ENCODE measurements at regions not wholly inside any gene's neighbourhood (a gene's known extent, or its start where the extent isn't known, plus 50 kb on each side); places are given as distances from the start of the nearest gene placed in this dataset.

- TF ChIP-seq, protein P1, sequence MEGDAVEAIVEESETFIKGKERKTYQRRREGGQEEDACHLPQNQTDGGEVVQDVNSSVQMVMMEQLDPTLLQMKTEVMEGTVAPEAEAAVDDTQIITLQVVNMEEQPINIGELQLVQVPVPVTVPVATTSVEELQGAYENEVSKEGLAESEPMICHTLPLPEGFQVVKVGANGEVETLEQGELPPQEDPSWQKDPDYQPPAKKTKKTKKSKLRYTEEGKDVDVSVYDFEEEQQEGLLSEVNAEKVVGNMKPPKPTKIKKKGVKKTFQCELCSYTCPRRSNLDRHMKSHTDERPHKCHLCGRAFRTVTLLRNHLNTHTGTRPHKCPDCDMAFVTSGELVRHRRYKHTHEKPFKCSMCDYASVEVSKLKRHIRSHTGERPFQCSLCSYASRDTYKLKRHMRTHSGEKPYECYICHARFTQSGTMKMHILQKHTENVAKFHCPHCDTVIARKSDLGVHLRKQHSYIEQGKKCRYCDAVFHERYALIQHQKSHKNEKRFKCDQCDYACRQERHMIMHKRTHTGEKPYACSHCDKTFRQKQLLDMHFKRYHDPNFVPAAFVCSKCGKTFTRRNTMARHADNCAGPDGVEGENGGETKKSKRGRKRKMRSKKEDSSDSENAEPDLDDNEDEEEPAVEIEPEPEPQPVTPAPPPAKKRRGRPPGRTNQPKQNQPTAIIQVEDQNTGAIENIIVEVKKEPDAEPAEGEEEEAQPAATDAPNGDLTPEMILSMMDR (IDR thresholded peaks at IDR 0.05; ENCODE audit: insufficient read depth in 1 of 2, low read depth in 1 of 2, low read length in 1 of 2, severe bottlenecking in 1 of 2, unreplicated experiment in 1 of 2) = no peak
- CTCF ChIA-PET = interaction anchor here (0.6 kb wide), 1 partner anchor 45 kb away, joined by 4 read pairs; no protein-coding TSS in a partner anchor
- no peaks in the 10 kb centered on the region for H3K9me3 ChIP-seq
- Mint-ChIP-seq H3K27me3 (ENCODE audit: insufficient read depth, unreplicated experiment) (peaks cover 7% of the 10 kb centered on the region), H3K4me3 (ENCODE audit: unreplicated experiment) (no peak overlapping the region), H3K4me1 (ENCODE audit: low read depth, unreplicated experiment) (no peaks in the 10 kb centered on the region), H3K9me3 (ENCODE audit: unreplicated experiment) (no peaks in the 10 kb centered on the region), H3K36me3 (ENCODE audit: insufficient read depth, unreplicated experiment) (no peaks in the 10 kb centered on the region), H3K27ac (ENCODE audit: unreplicated experiment) (no peak overlapping the region)
- intact Hi-C loops (cut with micrococcal nuclease; ENCODE audit: unreplicated experiment) = loop anchor here (2.0 to 10.0 kb wide), 2 partner anchors 143 to 345 kb away; no protein-coding TSS in a partner anchor
- no TSS peak for BruUV-seq (replicated peaks)
- no peaks in the 10 kb centered on the region for H3K27me3 ChIP-seq (replicated peaks; ENCODE audit: control insufficient read depth, insufficient read depth, low read length)
- DNase-seq = no peak
- no peak overlapping the region for H3K4me3 ChIP-seq (ENCODE audit: low read depth, low read length)
- no peaks in the 10 kb centered on the region for H3K4me1 ChIP-seq
- POLR2A ChIA-PET = no interaction called here
- H3K36me3 ChIP-seq (ENCODE audit: control insufficient read depth, insufficient read depth, low read length) = no peaks in the 10 kb centered on the region
Measured at GRCh38 chr1:99181892-99182291, 82.4 kb upstream of the PLPPR4 start.

DNA sequence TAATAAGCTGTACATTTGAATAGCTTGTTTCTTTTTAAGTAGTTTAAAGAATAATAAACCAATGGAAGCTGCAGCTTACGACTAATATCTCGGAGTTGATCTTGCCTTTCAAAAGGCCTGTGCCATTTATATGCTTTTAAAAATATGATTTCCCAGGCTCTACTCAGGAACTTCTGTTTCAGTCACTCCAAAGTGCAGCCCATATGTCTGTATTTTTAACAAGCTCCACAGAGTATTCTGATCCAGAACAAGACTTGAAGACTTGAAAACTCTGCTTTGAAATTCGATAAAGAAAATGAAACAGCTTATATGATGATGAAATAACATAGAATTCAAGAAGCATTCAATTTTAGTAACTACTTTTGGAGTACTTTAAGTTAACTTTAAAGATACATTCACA lies 79.1 kb upstream of the PLPPR4 start:
- intact Hi-C loops (cut with micrococcal nuclease; ENCODE audit: unreplicated experiment) = loop anchor here (10.0 kb wide), 1 partner anchor 140 kb away; no protein-coding TSS in a partner anchor
- Mint-ChIP-seq H3K27ac (ENCODE audit: unreplicated experiment) (no peak overlapping the region), H3K9me3 (ENCODE audit: unreplicated experiment) (no peaks in the 10 kb centered on the region), H3K36me3 (ENCODE audit: insufficient read depth, unreplicated experiment) (no peaks in the 10 kb centered on the region), H3K27me3 (ENCODE audit: insufficient read depth, unreplicated experiment) (no peaks in the 10 kb centered on the region), H3K4me3 (ENCODE audit: unreplicated experiment) (no peak overlapping the region), H3K4me1 (ENCODE audit: low read depth, unreplicated experiment) (no peaks in the 10 kb centered on the region)
- POLR2A ChIA-PET = no interaction called here
- Histone ChIP-seq H3K4me3 (ENCODE audit: low read depth, low read length) (no peak overlapping the region), H3K9me3 (no peaks in the 10 kb centered on the region), H3K27me3 (replicated peaks; ENCODE audit: control insufficient read depth, insufficient read depth, low read length) (no peaks in the 10 kb centered on the region), H3K36me3 (ENCODE audit: control insufficient read depth, insufficient read depth, low read length) (no peaks in the 10 kb centered on the region), H3K4me1 (no peaks in the 10 kb centered on the region)
- TF ChIP-seq, protein P1 (IDR thresholded peaks at IDR 0.05; ENCODE audit: insufficient read depth in 1 of 2, low read depth in 1 of 2, low read length in 1 of 2, severe bottlenecking in 1 of 2, unreplicated experiment in 1 of 2) = no peak
- no peak for DNase-seq
- CTCF ChIA-PET = no interaction called here
- no TSS peak for BruUV-seq (replicated peaks)

GRCh38 chr1:99193431-99193830 lies 70.9 kb upstream of the PLPPR4 start:
- H3K9me3 Mint-ChIP-seq (ENCODE audit: unreplicated experiment) = no peaks in the 10 kb centered on the region
- Histone ChIP-seq H3K36me3 (ENCODE audit: control insufficient read depth, insufficient read depth, low read length) (no peaks in the 10 kb centered on the region), H3K9me3 (no peaks in the 10 kb centered on the region), H3K4me3 (ENCODE audit: low read depth, low read length) (no peak overlapping the region), H3K4me1 (no peaks in the 10 kb centered on the region), H3K27me3 (replicated peaks; ENCODE audit: control insufficient read depth, insufficient read depth, low read length) (no peaks in the 10 kb centered on the region)
- TF ChIP-seq, protein P1 (IDR thresholded peaks at IDR 0.05; ENCODE audit: insufficient read depth in 1 of 2, low read depth in 1 of 2, low read length in 1 of 2, severe bottlenecking in 1 of 2, unreplicated experiment in 1 of 2) = no peak
- no peaks in the 10 kb centered on the region for H3K4me1 Mint-ChIP-seq (ENCODE audit: low read depth, unreplicated experiment)
- H3K27ac Mint-ChIP-seq (ENCODE audit: unreplicated experiment) = no peak overlapping the region
- CTCF ChIA-PET = no interaction called here
- H3K27me3 Mint-ChIP-seq (ENCODE audit: insufficient read depth, unreplicated experiment) = no peaks in the 10 kb centered on the region
- POLR2A ChIA-PET = no interaction called here
- H3K4me3 Mint-ChIP-seq (ENCODE audit: unreplicated experiment) = no peak overlapping the region
- no TSS peak for BruUV-seq (replicated peaks)
- H3K36me3 Mint-ChIP-seq (ENCODE audit: insufficient read depth, unreplicated experiment) = no peaks in the 10 kb centered on the region
- intact Hi-C loops (cut with micrococcal nuclease; ENCODE audit: unreplicated experiment) = no loop called here
- DNase-seq = no peak

Data from Caco-2 (cell line).